Tibial nerve (tissue), 4 donors: ENCODE measurements at regions not wholly inside any gene's neighbourhood (a gene's known extent, or its start where the extent isn't known, plus 50 kb on each side); places are given as distances from the start of the nearest gene placed in this dataset.

Experiments used
- CTCF ChIP-seq, 5 experiments: fragments of 200-600 bp in 3 of 5; fragments of 450-650 bp in 2 of 5; sonication (generic) in 3 of 5; IDR thresholded peaks; one replicate each; pipeline ENCODE4 v1.5.1; 2016 to 2019; ENCODE audit warnings: antibody characterized with exemption in 5 of 5, mild to moderate bottlenecking in 3 of 5, moderate library complexity in 2 of 5
- EP300 ChIP-seq, 2 donors: sonication (generic); formaldehyde crosslinking; IDR thresholded peaks; one replicate each; pipeline ENCODE4 v1.6.1; 2017; ENCODE audit warnings: antibody characterized with exemption in 2 of 2, mild to moderate bottlenecking in 1 of 2
- POLR2A ChIP-seq, 2 donors: fragments of 450-650 bp; IDR thresholded peaks; one replicate each; pipeline ENCODE4 v1.6.1; 2017; ENCODE audit warnings: antibody characterized with exemption in 2 of 2, mild to moderate bottlenecking in 2 of 2, moderate library complexity in 2 of 2

- TF ChIP-seq CTCF (IDR thresholded peaks at IDR 0.05) (no peak), POLR2A (IDR thresholded peaks at IDR 0.05) (no peak), EP300 (IDR thresholded peaks at IDR 0.05) (no peak)
These were observed 402.5 kb downstream of the EFNA5 start for GRCh38 chr5:107268241-107268640.
